HEK293T (cell line): ENCODE measurements at regions not wholly inside any gene's neighbourhood (a gene's known extent, or its start where the extent isn't known, plus 50 kb on each side); places are given as distances from the start of the nearest gene placed in this dataset.

Source experiments
- ARNT ChIP-seq: fragments of 450-650 bp; IDR thresholded peaks from 2 replicates; pipeline ENCODE4 v1.6.1; 2017; ENCODE audit warnings: mild to moderate bottlenecking
- BHLHE40 ChIP-seq: fragments of 450-650 bp; IDR thresholded peaks from 2 replicates; pipeline ENCODE4 v1.6.1; 2016; ENCODE audit warnings: mild to moderate bottlenecking, moderate library complexity, borderline replicate concordance
- ELF4 ChIP-seq: fragments of 450-650 bp; IDR thresholded peaks from 2 replicates; pipeline ENCODE4 v1.6.1; 2017; ENCODE audit warnings: antibody characterized with exemption
- FOXA1 ChIP-seq: fragments of 450-650 bp; IDR thresholded peaks from 2 replicates; pipeline ENCODE4 v1.6.1; 2016; ENCODE audit warnings: mild to moderate bottlenecking
- FOXK2 ChIP-seq: fragments of 450-650 bp; IDR thresholded peaks from 2 replicates; pipeline ENCODE4 v1.6.1; 2016; ENCODE audit warnings: mild to moderate bottlenecking
- FOXM1 ChIP-seq: fragments of 450-650 bp; IDR thresholded peaks from 2 replicates; pipeline ENCODE4 v1.6.1; 2017; ENCODE audit warnings: mild to moderate bottlenecking, borderline replicate concordance
- L3MBTL2 ChIP-seq: fragments of 450-650 bp; conservative IDR thresholded peaks from 2 replicates; pipeline ENCODE4 v1.6.1; 2016; ENCODE audit warnings: mild to moderate bottlenecking
- LEF1 ChIP-seq: fragments of 450-650 bp; IDR thresholded peaks from 2 replicates; pipeline ENCODE4 v1.6.1; 2017; ENCODE audit warnings: mild to moderate bottlenecking, borderline replicate concordance
- NFRKB ChIP-seq: fragments of 450-650 bp; IDR thresholded peaks from 2 replicates; pipeline ENCODE4 v1.6.1; 2016; ENCODE audit warnings: mild to moderate bottlenecking, moderate library complexity
- SP1 ChIP-seq: fragments of 450-650 bp; IDR thresholded peaks from 2 replicates; pipeline ENCODE4 v1.6.1; 2017
- SUZ12 ChIP-seq: fragments of 450-650 bp; IDR thresholded peaks from 2 replicates; pipeline ENCODE4 v1.6.1; 2016; ENCODE audit warnings: mild to moderate bottlenecking
- TARDBP ChIP-seq: fragments of 450-650 bp; IDR thresholded peaks from 2 replicates; pipeline ENCODE4 v1.6.1; 2016

DNA sequence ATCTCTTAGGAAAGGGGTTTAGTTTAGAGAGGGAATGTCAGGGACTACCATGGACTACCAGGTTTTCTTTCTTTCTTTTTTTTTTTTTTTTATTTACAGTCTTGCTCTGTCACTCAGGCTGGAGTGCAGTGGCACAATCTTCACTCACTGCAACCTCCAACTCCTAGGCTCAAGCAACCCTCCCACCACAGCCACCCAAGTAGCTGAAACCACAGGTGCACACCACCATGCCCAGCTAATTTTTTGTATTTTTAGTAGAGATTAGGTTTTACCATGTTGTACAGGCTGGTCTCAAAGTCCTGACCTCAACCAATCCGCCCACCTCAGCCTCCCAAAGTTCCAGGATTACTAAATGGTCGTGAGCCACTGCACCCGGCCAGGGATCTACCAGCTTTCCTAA lies 572.7 kb downstream of the CAAP1 start:
- TF ChIP-seq LEF1 = no peak
- TF ChIP-seq SUZ12 = no peak
- no peak for TF ChIP-seq FOXM1
- TF ChIP-seq SP1 = no peak
- TF ChIP-seq ELF4 = no peak
- TF ChIP-seq BHLHE40 = no peak
- TF ChIP-seq NFRKB = no peak
- no peak for TF ChIP-seq TARDBP
- no peak for TF ChIP-seq ARNT
- TF ChIP-seq FOXA1 = no peak
- TF ChIP-seq L3MBTL2 = no peak
- TF ChIP-seq FOXK2 = no peak
